ENCODE measurements at regions not wholly inside any gene's neighbourhood (a gene's known extent, or its start where the extent isn't known, plus 50 kb on each side); places are given as distances from the start of the nearest gene placed in this dataset.

GRCh38 chr4:112002248-112002661 is 143.0 kb upstream of the FAM241A start:
- TF ChIP-seq POLR2A (IDR thresholded peaks at IDR 0.05; ENCODE audit: low read depth, low read length) (no peak), POLR2AphosphoS5 (IDR thresholded peaks at IDR 0.05; ENCODE audit: low read depth, low read length) (no peak)
